ENCODE measurements at regions not wholly inside any gene's neighbourhood (a gene's known extent, or its start where the extent isn't known, plus 50 kb on each side); places are given as distances from the start of the nearest gene placed in this dataset.
"Not testable (repeated sequence)": the region's sequence is repeated elsewhere in the genome, so short reads cannot be mapped to it uniquely, and the experiment has no call there.

- DNase-seq (ENCODE audit: extremely low read depth, low read depth), result not testable (repeated sequence)
Observed at GRCh38 chr17:13855730-13856129, 213.6 kb upstream of the COX10 start.

- no peak for DNase-seq (ENCODE audit: extremely low read depth, low read depth)
Observed at GRCh38 chr17:13862346-13862745, 207.0 kb upstream of the COX10 start.

GRCh38 chr17:13863436-13863835, 205.9 kb upstream of the COX10 start:
- DNase-seq (ENCODE audit: extremely low read depth, low read depth), result no peak

GRCh38 chr17:13864521-13864920, 204.8 kb upstream of the COX10 start:
- DNase-seq (ENCODE audit: extremely low read depth, low read depth), result no peak

- no peak for DNase-seq (ENCODE audit: extremely low read depth, low read depth)
Observed at GRCh38 chr17:13865650-13866049, 203.7 kb upstream of the COX10 start.

- no peak for DNase-seq (ENCODE audit: extremely low read depth, low read depth)
Observed at GRCh38 chr17:13869331-13869940, 199.9 kb upstream of the COX10 start.

GRCh38 chr17:13871261-13871660, 198.0 kb upstream of the COX10 start:
- DNase-seq (ENCODE audit: extremely low read depth, low read depth), result no peak

GRCh38 chr17:13874134-13874533, 195.2 kb upstream of the COX10 start:
- DNase-seq (ENCODE audit: extremely low read depth, low read depth), result no peak

- no peak for DNase-seq (ENCODE audit: extremely low read depth, low read depth)
Observed at GRCh38 chr17:13874817-13875216, 194.5 kb upstream of the COX10 start.

- DNase-seq (ENCODE audit: extremely low read depth, low read depth), result no peak
Observed at GRCh38 chr17:13879961-13880466, 189.3 kb upstream of the COX10 start.

- DNase-seq (ENCODE audit: extremely low read depth, low read depth), result no peak
Observed at GRCh38 chr17:13883659-13884058, 185.6 kb upstream of the COX10 start.

- no peak for DNase-seq (ENCODE audit: extremely low read depth, low read depth)
Observed at GRCh38 chr17:13884347-13884746, 185.0 kb upstream of the COX10 start.

GRCh38 chr17:13885550-13885949, 183.8 kb upstream of the COX10 start:
- DNase-seq (ENCODE audit: extremely low read depth, low read depth), result no peak

- DNase-seq (ENCODE audit: extremely low read depth, low read depth), result no peak
Observed at GRCh38 chr17:13885953-13886889, 183.1 kb upstream of the COX10 start.

- DNase-seq (ENCODE audit: extremely low read depth, low read depth), result no peak
Observed at GRCh38 chr17:13888056-13888609, 181.2 kb upstream of the COX10 start.

GRCh38 chr17:13908971-13909370, 160.3 kb upstream of the COX10 start:
- not testable (repeated sequence) for DNase-seq (ENCODE audit: extremely low read depth, low read depth)

- no peak for DNase-seq (ENCODE audit: extremely low read depth, low read depth)
Observed at GRCh38 chr17:13909901-13910519, 159.3 kb upstream of the COX10 start.

GRCh38 chr17:13917634-13918033, 151.7 kb upstream of the COX10 start:
- no peak for DNase-seq (ENCODE audit: extremely low read depth, low read depth)

- no peak for DNase-seq (ENCODE audit: extremely low read depth, low read depth)
Observed at GRCh38 chr17:13918247-13918646, 151.1 kb upstream of the COX10 start.

- DNase-seq (ENCODE audit: extremely low read depth, low read depth), result no peak
Observed at GRCh38 chr17:13919818-13920217, 149.5 kb upstream of the COX10 start.

- no peak for DNase-seq (ENCODE audit: extremely low read depth, low read depth)
Observed at GRCh38 chr17:13920413-13920812, 148.9 kb upstream of the COX10 start.
